Activated effector memory CD4-positive, alpha-beta T cell treated with anti-CD3 and anti-CD28 coated beads, Interleukin-2, amount 50 U/mL, for 16 hours (primary cell): ENCODE measurements at regions not wholly inside any gene's neighbourhood (a gene's known extent, or its start where the extent isn't known, plus 50 kb on each side); places are given as distances from the start of the nearest gene placed in this dataset.
"Not testable (repeated sequence)": the region's sequence is repeated elsewhere in the genome, so short reads cannot be mapped to it uniquely, and the experiment has no call there.

Experiments used
- DNase-seq: peaks from one replicate; pipeline ENCODE4 v3.0.0-alpha.2; 2020

DNA sequence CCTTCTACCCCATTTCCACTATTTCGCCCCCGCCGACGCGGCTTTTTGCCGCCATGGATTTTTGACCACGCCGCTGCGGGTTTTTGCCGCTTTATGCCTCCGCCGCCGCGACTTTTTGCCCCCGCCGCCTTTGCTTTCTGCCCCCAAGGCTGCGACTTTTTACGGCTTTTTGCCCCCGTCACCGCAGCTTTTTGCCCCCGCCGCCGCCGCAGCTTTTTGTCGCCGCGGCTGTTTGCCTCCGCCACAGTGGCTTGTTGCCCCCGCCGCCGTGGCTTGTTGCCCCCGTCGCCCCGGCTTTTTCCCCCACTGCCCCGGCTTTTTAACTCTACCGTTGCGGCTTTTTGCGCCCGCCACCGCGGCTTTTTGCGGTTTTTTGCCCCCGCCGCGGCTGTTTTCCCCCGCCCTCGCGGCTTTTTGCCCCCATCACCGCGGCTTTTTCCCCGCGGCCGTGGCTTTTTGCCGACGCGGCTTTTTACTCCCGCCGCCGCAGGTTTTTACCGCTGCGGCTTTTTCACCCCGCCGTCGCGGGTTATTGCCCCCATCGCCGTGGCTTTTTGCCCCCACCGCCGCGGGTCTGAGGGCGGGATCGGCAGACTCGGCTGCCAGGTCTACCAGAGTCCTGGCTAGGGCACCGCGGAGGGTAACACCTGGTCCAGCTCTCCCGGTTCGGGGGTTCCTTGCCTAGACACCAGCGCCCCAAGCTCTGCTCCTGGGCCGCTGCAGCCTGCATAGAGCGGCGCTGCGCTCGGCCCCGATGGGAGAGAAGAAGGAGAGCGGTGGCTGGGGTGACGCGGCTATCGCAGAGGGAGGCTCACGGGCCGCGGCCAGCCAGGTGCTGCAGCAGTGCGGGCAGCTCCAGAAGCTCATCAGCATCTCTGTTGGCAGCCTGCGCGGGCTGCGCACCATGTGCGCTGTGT, 562.7 kb upstream of the WSB1 start:
- no peak for DNase-seq

DNA sequence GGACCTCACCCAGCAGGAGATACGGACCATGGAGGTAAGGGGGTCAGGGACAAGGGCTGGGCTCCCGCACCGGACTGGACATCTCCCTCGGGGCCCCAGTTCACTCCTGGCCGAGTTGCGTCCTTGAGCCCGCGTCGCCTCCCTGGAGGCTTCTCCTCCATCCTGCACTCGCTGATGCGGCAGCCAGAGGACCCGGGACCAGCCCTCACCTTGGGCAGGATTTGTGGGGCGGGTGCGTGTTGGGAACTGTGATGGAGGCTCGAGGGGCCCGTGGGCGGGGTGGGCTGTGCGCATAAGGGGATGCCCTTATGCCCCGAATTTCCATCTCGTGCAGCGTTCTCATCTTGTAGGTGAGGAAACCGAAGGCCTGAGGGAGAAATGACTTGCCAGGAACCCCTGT, 562.0 kb upstream of the WSB1 start:
- peak; percentile 61 for DNase-seq

DNA sequence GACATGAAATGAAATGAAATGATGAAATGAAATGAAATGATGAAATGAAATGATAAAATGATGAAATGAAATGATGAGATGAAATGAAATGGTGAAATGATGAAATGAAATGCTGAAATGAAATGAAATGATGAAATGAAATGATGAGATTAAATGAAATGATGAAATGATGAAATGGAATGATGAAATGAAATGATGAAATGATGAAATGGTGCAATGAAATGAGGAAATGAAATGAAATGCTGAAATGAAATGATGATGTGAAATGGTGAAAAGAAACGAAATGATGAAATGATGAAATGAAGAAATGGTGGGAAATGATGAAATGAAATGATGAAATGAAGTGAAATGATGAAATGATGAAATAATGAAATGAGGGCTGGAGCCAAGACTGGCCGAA, 559.1 kb upstream of the WSB1 start:
- DNase-seq, result not testable (repeated sequence)

DNA sequence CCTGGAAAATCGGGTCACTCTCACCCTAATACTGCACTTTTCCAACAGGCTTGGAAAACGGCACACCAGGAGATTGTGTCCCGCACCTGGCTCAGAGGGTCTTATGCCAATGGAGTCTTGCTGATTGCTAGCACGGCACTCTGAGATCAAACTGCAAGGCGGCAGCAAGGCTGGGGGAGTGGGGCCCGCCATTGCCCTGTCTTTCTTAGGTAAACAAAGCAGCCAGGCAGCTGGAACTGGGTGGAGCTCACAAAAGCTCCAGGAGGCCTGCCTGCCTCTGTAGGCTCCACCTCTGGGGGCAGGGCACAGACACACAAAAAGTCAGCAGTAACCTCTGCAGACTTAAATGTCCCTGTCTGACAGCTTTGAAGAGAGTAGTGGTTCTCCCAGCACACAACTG, 557.9 kb upstream of the WSB1 start:
- DNase-seq, result not testable (repeated sequence)

DNA sequence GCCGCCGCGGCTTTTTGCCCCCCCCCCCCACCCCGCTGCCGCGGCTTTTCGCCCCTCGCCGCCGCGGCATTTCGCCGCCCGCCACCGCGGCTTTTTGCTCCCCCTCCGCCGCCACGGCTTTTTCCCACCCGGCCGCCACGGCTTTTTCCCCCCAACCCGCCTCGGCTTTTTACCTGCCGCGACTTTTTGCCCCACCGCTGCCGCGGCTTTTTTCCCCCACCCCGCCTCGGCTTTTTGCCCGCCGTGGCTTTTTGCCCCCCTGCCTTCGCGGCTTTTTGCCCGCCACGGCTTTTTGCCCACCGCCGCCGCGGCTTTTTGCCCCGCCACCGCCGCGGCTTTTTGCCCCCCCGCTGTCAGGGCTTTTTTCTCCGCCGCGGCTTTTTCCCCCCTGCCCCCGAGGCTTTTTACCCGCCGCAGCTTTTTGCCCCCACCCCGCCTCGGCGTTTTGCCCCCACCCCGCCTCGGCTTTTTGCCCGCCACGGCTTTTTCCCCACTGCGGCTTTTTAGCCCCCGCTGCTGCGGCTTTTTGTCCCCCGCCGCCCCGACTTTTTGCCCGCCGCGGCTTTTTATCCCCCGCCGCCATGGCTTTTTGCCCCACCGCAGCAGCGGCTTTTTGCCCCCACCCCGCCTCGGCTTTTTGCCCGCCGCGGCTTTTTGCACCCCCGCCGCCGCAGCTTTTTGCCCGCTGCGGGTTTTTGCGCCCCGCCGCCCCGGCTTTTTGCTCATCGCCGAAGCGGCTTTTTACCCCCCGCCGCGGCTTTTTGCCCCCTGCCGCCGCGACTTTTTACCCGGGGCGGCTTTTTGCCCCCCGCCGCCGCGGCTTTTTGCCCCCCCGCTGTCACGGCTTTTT, 527.8 kb upstream of the WSB1 start:
- DNase-seq, result no peak

DNA sequence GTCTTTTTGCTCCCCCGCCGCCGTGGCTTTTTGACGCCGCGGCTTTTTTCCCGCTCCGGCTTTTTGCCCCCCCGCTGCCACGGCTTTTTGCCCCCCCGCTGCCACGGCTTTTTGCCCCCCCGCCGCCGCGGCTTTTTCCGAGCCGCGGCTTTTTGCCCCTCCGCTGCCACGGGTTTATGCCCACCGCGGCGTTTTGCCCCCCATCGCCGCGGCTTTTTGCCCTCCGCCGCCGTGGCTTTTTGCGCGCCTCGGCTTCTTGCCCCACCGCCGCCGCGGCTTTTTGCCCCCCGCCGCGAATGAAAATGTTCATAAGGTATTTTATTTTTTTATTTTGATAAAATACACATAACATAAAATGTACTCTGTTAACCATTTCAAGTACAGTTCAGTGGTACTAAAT, 527.2 kb upstream of the WSB1 start:
- no peak for DNase-seq

DNA sequence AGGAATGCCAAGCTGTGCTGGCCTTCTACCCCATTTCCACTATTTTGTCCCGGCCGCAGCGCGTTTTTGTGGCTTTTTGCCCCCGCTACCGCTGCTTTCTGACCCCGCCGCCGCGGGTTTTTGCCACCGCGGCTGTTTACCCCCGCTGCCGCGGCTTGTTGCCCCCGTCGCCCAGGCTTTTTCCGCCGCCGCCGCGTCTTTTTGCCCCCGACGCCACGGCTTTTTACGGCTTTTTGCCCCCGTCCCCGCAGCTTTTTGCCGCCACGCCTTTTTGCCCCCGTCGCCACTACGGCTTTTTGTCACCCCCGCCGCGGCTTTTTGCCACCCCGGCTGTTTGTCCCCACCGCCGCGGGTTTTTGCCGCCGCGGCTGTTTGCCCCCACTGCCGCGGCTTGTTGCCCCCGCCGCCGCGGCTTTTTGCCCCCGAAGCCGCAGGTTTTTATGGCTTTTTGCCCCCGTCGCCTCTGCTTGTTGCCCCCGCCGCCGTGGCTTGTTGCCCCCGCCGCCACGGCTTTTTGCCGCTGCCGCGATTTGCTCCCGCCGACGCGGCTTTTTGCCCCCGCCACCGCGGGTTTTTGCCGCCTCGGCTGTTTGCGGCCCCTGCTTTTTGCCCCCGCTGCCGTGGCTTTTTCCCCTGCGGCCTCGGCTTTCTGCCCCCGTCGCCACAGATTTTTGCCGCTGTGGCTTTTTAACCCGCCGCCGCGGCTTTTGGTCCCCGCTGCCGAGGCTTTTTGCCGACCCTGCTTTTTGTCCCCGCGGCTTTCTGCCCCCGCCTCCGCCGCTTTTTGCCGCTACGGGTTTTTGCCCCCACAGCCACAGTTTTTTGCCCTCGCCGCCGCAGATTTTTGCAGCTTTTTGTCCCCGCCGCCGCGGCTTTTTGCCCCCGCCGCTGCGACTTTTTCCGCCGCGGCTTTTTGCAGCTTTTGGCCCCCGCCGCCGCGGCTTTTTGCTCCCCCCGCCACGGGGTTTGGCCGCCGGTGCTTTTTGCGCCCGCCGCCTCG, 520.4 kb upstream of the WSB1 start:
- DNase-seq, result no peak

DNA sequence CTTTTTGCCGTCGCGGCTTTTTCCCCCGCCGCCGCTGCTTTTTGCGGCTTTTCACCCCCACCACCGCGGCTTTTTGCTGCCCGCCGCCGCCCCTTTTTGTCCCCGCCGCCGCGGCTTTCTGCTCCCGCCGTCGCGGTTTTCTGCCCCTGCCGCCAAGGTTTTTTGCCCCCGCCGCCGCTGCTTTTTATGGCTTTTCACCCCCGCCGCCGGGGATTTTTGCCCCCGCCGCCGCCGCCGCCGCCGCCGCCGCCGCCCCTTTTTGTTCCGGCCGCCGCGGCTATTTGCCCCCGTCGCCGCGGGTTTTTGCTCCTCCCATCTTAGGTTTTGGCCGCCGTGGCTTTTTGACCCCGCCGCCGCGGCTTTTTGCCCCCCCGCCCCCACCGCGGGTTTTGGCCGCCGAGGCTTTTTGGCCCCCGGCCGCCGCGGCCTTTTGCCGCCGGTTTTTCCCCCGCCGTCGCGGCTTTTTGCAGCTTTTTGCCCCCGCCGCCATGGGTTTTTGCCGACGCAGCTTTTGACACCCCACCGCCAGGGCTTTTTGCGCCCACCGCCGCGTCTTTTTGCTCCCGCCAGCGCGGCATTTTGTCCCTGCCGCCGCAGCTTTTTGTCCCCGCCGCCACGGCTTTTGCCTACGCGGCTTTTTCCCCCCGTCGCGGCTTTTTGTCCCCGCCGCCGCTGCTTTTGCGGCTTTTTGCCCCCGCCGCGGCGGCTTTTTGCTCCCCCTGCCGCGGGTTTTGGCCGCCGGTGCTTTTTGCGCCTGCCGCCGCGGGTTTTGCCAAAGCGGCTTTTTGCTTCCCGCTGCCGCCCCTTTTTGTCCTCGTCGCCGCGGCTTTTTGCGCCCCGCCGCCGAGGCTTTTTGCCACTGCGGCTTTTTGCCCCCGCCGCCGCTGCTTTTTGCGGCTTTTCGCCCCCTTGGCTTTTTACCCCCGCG, 519.4 kb upstream of the WSB1 start:
- no peak for DNase-seq

DNA sequence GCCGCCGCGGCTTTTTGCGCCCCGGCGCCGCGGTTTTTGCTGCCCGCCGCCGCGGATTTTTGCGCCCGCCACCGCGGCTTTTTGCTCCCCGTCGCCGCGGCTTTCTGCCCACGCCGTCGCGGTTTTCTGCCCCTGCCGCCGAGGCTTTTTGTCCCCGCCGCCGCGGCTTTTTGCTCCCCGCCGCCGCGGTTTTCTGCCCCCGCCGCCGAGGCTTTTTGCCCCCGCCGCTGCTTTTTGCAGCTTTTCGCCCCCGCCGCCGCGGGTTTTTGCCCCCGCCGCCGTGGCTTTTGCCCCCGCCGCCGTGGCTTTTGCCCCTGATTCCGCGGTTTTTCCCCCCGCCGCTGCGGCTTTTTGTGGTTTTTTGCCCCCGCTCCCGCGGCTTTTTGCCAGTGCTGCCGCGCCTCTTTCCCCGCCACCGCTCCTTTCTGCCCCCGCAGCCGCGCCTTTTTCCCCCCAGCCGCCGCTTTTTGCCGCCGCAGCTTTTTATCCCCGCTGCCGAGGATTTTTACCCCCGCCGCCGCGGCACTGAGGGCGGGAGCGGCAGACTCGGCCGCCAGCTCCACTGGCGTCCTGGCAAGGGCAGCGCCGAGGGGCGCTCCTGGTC, 518.6 kb upstream of the WSB1 start:
- DNase-seq, result no peak

DNA sequence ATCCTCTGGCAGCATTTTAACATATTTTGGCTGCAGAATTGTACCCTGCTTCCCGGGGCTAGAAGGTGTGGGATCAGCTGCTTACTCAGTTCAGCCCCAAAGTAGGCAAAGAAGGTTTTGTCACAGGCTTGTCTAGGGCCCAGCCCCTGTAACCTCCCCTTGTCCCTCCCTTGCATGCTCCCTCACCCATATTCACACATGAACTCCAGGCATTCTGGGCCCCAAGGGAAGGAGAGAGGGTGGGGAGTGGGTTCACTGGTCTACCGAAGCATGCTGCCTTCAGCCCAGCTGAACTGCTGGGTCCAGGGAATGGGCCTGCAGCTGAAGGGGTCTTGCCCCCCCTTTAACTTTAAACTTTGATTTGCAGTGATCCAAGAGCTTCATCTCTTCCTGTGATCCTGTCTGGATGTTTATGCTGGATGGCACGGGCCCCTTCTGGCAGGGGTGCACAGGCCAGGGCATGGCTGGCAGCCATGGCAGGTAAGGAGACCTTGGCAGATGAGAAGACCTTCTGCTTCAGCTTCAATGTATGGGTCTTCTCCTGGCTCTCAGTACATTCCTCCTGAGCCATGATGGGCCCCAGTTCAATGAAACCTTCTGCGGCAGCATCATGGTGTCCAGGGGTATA, 513.6 kb upstream of the WSB1 start:
- DNase-seq, result peak; percentile 59

DNA sequence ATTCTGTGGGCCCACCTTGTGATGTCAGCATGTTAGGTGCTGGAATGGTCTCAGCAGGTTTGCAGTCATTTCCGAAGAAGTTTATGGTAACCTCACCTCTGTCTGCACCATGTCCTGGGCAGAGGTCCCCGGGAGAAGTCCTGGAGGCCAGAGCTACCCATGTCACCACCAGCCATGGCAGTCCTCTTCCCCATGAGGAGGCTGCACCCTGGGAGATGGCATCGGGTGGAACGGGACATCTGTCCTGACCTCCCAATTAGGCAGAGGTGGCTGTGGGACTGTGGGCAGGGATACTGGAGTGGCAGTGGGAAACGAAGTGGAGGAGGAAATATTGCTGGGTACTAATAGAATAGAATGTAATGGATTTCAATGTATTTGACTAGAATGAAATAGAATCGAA, 511.8 kb upstream of the WSB1 start:
- DNase-seq, result no peak

DNA sequence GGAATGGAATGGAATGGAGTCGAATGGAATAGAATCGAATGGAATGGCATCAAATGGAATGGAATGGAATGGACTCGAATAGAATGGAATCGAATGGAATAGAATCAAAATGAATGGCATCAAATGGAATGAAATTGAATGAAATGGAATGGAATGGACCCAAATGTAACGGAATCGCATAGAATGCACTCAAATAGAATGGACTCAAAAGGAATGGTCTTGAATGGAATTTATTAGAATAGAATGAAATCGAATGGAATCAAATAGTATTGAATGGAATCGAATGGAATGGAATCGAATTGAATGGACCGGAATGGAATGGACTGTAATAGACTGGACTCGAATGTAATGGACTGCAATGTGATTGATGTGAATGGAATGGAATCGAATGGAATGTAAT, 501.4 kb upstream of the WSB1 start:
- no peak for DNase-seq

DNA sequence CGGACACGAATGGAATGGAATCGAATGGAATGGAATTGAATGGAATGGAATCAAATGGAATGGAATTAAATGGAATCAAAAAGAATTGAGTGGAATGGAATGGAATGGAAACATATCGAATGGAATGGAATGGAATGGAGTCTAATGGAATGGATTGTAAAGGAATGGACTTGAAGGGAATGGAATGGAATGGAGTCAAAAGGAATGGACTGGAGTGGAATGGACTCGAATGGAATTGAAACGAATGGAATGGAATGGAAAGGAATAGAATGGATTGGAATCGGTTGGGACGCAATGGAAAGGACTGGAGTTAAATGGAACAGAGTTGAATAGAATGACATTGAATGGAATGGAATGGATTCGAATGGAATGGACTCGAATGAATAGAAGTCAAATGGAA, 486.9 kb upstream of the WSB1 start:
- no peak for DNase-seq

DNA sequence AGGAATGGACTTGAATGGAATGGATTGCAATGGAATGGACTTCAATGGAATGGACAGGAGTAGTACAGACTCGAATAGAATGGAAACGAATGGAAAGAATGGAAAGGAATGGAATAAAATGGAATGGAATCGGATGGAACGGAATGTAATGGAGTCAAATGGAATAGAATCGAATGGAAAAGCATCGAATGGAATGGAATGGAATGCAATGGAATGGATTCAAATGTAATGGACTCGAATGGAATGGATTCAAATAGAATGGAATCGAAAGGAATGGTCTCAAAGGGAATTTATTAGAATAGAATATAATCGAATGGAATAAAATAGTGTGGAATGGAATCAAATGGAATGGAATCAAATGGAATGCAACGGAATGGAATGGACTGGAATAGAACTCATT, 484.9 kb upstream of the WSB1 start:
- no peak for DNase-seq

DNA sequence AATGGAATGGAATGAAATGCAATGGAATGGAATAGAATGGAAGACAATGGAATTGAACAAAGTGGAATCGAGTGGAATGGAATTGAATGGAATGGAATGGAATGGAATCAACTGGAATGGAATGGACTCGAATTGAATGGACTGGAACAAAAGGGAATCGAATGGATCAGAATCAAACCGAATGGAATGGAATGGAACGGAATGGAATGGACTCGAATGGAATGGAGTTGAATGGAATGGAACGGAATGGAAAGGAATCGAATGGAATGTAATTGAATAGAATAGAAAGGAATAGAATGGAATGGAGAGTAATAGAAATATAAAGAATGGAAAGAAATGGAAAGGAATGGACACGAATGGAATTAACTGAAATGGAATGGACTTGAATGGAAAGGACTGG, 475.2 kb upstream of the WSB1 start:
- no peak for DNase-seq
